ENCODE measurements at regions not wholly inside any gene's neighbourhood (a gene's known extent, or its start where the extent isn't known, plus 50 kb on each side); places are given as distances from the start of the nearest gene placed in this dataset.
"Not testable (repeated sequence)": the region's sequence is repeated elsewhere in the genome, so short reads cannot be mapped to it uniquely, and the experiment has no call there.

DNA sequence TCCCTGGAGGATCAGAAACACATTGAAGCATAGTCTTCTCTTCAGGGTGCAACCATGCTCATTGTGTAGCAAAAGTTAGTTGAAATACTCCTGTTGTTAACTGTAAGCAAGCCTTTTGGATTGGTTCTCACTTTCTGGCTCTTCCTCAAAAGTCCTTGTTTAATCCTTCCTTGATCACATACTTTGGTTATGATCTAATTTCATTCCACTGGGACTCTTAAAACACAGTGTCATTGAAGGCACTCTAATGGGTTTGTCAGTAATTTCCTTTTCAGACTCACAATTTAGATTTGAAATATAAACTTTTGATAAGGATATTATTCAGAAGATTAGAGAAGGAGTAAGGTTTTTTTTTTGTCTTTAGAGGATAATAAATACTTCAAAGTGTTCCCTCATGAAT, 451.7 kb upstream of the SGO1 start:
- Histone ChIP-seq H3K27me3 (replicated peaks; ENCODE audit: insufficient read depth, low read depth, low read length, poor library complexity) (no peaks in the 10 kb centered on the region), H3K4me1 (ENCODE audit: insufficient read depth, low read length, poor library complexity, severe bottlenecking) (no peaks in the 10 kb centered on the region), H3K9me3 (ENCODE audit: low read depth, low read length, poor library complexity, severe bottlenecking) (peaks cover 6% of the 10 kb centered on the region), H3K36me3 (ENCODE audit: insufficient read depth, low read length, poor library complexity, severe bottlenecking) (no peaks in the 10 kb centered on the region), H3K4me3 (ENCODE audit: low read depth, low read length, poor library complexity, severe bottlenecking) (no peak overlapping the region), H3K27ac (ENCODE audit: low read depth, low read length, poor library complexity, severe bottlenecking) (no peak overlapping the region)
- peak; percentile 62 for DNase-seq (ENCODE audit: low spot score)
- CTCF ChIA-PET = no interaction called here
- intact Hi-C loops (cut with micrococcal nuclease; ENCODE audit: unreplicated experiment) = no loop called here
- TF ChIP-seq, protein P1, sequence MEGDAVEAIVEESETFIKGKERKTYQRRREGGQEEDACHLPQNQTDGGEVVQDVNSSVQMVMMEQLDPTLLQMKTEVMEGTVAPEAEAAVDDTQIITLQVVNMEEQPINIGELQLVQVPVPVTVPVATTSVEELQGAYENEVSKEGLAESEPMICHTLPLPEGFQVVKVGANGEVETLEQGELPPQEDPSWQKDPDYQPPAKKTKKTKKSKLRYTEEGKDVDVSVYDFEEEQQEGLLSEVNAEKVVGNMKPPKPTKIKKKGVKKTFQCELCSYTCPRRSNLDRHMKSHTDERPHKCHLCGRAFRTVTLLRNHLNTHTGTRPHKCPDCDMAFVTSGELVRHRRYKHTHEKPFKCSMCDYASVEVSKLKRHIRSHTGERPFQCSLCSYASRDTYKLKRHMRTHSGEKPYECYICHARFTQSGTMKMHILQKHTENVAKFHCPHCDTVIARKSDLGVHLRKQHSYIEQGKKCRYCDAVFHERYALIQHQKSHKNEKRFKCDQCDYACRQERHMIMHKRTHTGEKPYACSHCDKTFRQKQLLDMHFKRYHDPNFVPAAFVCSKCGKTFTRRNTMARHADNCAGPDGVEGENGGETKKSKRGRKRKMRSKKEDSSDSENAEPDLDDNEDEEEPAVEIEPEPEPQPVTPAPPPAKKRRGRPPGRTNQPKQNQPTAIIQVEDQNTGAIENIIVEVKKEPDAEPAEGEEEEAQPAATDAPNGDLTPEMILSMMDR (conservative IDR thresholded peaks at IDR 0.05; ENCODE audit: low read depth, low read length) = no peak
- TF ChIP-seq EZH2 (IDR thresholded peaks at IDR 0.05; ENCODE audit: borderline replicate concordance, low read depth, low read length, poor library complexity, severe bottlenecking) = no peak
- POLR2A ChIA-PET (ENCODE audit: low non-redundant PET) = no interaction called here
- BruUV-seq (replicated peaks) = no TSS peak

DNA sequence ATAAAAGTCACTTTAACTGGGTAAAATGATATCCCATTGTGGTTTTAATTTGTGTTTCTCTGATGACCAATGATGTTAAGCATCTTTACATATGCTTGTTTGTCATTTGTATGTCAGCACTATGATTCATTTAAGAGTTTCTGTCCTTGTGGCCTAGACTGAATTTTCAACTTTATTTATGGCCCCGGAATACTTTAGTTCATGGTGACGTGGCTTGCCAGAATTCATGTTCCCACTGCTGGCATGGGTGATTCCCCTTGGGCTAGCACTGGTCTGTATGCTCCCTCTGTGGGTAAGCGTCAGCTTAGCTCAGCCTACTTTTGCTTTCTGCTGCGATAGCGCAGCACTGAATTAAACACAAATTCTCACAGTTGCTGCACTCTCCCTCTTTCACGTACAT, 436.3 kb upstream of the SGO1 start:
- Histone ChIP-seq H3K36me3 (ENCODE audit: insufficient read depth, low read length, poor library complexity, severe bottlenecking) (no peaks in the 10 kb centered on the region), H3K4me1 (ENCODE audit: insufficient read depth, low read length, poor library complexity, severe bottlenecking) (no peaks in the 10 kb centered on the region), H3K9me3 (ENCODE audit: low read depth, low read length, poor library complexity, severe bottlenecking) (peaks cover 7% of the 10 kb centered on the region), H3K4me3 (ENCODE audit: low read depth, low read length, poor library complexity, severe bottlenecking) (no peak overlapping the region), H3K27ac (ENCODE audit: low read depth, low read length, poor library complexity, severe bottlenecking) (no peak overlapping the region), H3K27me3 (replicated peaks; ENCODE audit: insufficient read depth, low read depth, low read length, poor library complexity) (no peaks in the 10 kb centered on the region)
- ChIA-PET POLR2A (ENCODE audit: low non-redundant PET) (no interaction called here), CTCF (no interaction called here)
- no peak for TF ChIP-seq EZH2 (IDR thresholded peaks at IDR 0.05; ENCODE audit: borderline replicate concordance, low read depth, low read length, poor library complexity, severe bottlenecking)
- TF ChIP-seq, protein P1 (conservative IDR thresholded peaks at IDR 0.05; ENCODE audit: low read depth, low read length) = no peak
- BruUV-seq (replicated peaks) = no TSS peak
- intact Hi-C loops (cut with micrococcal nuclease; ENCODE audit: unreplicated experiment) = no loop called here
- no peak for DNase-seq (ENCODE audit: low spot score)

- DNase-seq (ENCODE audit: low spot score); H3K27ac ChIP-seq (ENCODE audit: low read depth, low read length, poor library complexity, severe bottlenecking); POLR2A ChIA-PET (ENCODE audit: low non-redundant PET); H3K9me3 ChIP-seq (ENCODE audit: low read depth, low read length, poor library complexity, severe bottlenecking); CTCF ChIA-PET; BruUV-seq (replicated peaks); H3K36me3 ChIP-seq (ENCODE audit: insufficient read depth, low read length, poor library complexity, severe bottlenecking); H3K4me3 ChIP-seq (ENCODE audit: low read depth, low read length, poor library complexity, severe bottlenecking); H3K4me1 ChIP-seq (ENCODE audit: insufficient read depth, low read length, poor library complexity, severe bottlenecking); intact Hi-C loops (cut with micrococcal nuclease; ENCODE audit: unreplicated experiment); H3K27me3 ChIP-seq (replicated peaks; ENCODE audit: insufficient read depth, low read depth, low read length, poor library complexity): not testable (repeated sequence)
Observed at GRCh38 chr3:20618621-20619020, 432.6 kb upstream of the SGO1 start.

DNA sequence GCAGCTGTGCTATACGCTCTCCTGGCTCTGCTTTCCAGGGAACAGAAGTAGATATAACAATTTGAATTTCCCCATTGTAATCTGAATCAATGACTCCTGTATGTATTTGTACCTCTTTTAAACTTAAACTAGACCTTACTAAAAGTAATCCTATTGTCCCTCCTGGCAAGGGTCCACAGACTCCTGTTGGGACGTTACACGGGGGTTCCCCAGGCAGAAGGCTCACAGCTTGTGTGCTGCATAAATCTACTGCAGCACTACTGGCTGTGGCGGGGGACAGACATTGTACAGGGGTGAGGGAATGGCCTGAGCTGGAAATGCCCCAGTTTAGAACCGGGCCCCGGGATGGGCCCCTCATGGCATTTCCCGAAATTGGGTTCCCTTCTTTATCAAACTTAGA, 432.2 kb upstream of the SGO1 start:
- intact Hi-C loops (cut with micrococcal nuclease; ENCODE audit: unreplicated experiment); H3K36me3 ChIP-seq (ENCODE audit: insufficient read depth, low read length, poor library complexity, severe bottlenecking); POLR2A ChIA-PET (ENCODE audit: low non-redundant PET); H3K9me3 ChIP-seq (ENCODE audit: low read depth, low read length, poor library complexity, severe bottlenecking); H3K27me3 ChIP-seq (replicated peaks; ENCODE audit: insufficient read depth, low read depth, low read length, poor library complexity); BruUV-seq (replicated peaks); H3K4me3 ChIP-seq (ENCODE audit: low read depth, low read length, poor library complexity, severe bottlenecking); CTCF ChIA-PET; H3K27ac ChIP-seq (ENCODE audit: low read depth, low read length, poor library complexity, severe bottlenecking); H3K4me1 ChIP-seq (ENCODE audit: insufficient read depth, low read length, poor library complexity, severe bottlenecking); DNase-seq (ENCODE audit: low spot score): not testable (repeated sequence)

GRCh38 chr3:20615982-20616381, 430.0 kb upstream of the SGO1 start:
- intact Hi-C loops (cut with micrococcal nuclease; ENCODE audit: unreplicated experiment); H3K36me3 ChIP-seq (ENCODE audit: insufficient read depth, low read length, poor library complexity, severe bottlenecking); DNase-seq (ENCODE audit: low spot score); H3K4me3 ChIP-seq (ENCODE audit: low read depth, low read length, poor library complexity, severe bottlenecking); CTCF ChIA-PET; H3K9me3 ChIP-seq (ENCODE audit: low read depth, low read length, poor library complexity, severe bottlenecking); H3K4me1 ChIP-seq (ENCODE audit: insufficient read depth, low read length, poor library complexity, severe bottlenecking); H3K27me3 ChIP-seq (replicated peaks; ENCODE audit: insufficient read depth, low read depth, low read length, poor library complexity); H3K27ac ChIP-seq (ENCODE audit: low read depth, low read length, poor library complexity, severe bottlenecking); BruUV-seq (replicated peaks); POLR2A ChIA-PET (ENCODE audit: low non-redundant PET): not testable (repeated sequence)

Measured in A673 (cell line).